HG02973 (cell line): ENCODE measurements at regions not wholly inside any gene's neighbourhood (a gene's known extent, or its start where the extent isn't known, plus 50 kb on each side); places are given as distances from the start of the nearest gene placed in this dataset.

Experiments
- ATAC-seq: cut with Tn5 transposase; IDR thresholded peaks from one replicate; pipeline ENCODE4 v1.9.1; 2021; ENCODE audit warnings: moderate library complexity; ENCODE audit not compliant: unreplicated experiment

GRCh38 chr4:176971576-176972115, 178.9 kb upstream of the VEGFC start:
- no peak for ATAC-seq

- no peak for ATAC-seq
These were observed 186.7 kb upstream of the VEGFC start for GRCh38 chr4:176979416-176979815.

- no peak for ATAC-seq
These were observed 188.4 kb upstream of the VEGFC start for GRCh38 chr4:176981074-176981473.

- ATAC-seq: no peak
These were observed 188.8 kb upstream of the VEGFC start for GRCh38 chr4:176981551-176981950.

- ATAC-seq: no peak
These were observed 195.5 kb upstream of the VEGFC start for GRCh38 chr4:176988226-176988625.

- ATAC-seq: no peak
These were observed 196.5 kb upstream of the VEGFC start for GRCh38 chr4:176989186-176989585.

- ATAC-seq: no peak
These were observed 207.3 kb upstream of the VEGFC start for GRCh38 chr4:176999935-177000543.

- no peak for ATAC-seq
These were observed 208.8 kb upstream of the VEGFC start for GRCh38 chr4:177001271-177002175.

GRCh38 chr4:177005674-177006230, 213.0 kb upstream of the VEGFC start:
- no peak for ATAC-seq

GRCh38 chr4:177006331-177006730, 213.6 kb upstream of the VEGFC start:
- ATAC-seq: no peak

- ATAC-seq: no peak
These were observed 215.5 kb upstream of the VEGFC start for GRCh38 chr4:177008071-177008835.

- no peak for ATAC-seq
These were observed 216.2 kb upstream of the VEGFC start for GRCh38 chr4:177008836-177009501.

- no peak for ATAC-seq
These were observed 217.7 kb upstream of the VEGFC start for GRCh38 chr4:177010418-177010817.

- ATAC-seq: no peak
These were observed 220.3 kb upstream of the VEGFC start for GRCh38 chr4:177012918-177013545.

- no peak for ATAC-seq
These were observed 223.9 kb upstream of the VEGFC start for GRCh38 chr4:177016541-177017141.

GRCh38 chr4:177023951-177024350, 231.2 kb upstream of the VEGFC start:
- no peak for ATAC-seq

GRCh38 chr4:177032341-177032740, 239.6 kb upstream of the VEGFC start:
- no peak for ATAC-seq

- no peak for ATAC-seq
These were observed 240.4 kb upstream of the VEGFC start for GRCh38 chr4:177033135-177033534.

- ATAC-seq: no peak
These were observed 240.9 kb upstream of the VEGFC start for GRCh38 chr4:177033632-177034031.

- no peak for ATAC-seq
These were observed 248.6 kb upstream of the VEGFC start for GRCh38 chr4:177041356-177041755.
